ENCODE measurements at regions not wholly inside any gene's neighbourhood (a gene's known extent, or its start where the extent isn't known, plus 50 kb on each side); places are given as distances from the start of the nearest gene placed in this dataset.

DNA sequence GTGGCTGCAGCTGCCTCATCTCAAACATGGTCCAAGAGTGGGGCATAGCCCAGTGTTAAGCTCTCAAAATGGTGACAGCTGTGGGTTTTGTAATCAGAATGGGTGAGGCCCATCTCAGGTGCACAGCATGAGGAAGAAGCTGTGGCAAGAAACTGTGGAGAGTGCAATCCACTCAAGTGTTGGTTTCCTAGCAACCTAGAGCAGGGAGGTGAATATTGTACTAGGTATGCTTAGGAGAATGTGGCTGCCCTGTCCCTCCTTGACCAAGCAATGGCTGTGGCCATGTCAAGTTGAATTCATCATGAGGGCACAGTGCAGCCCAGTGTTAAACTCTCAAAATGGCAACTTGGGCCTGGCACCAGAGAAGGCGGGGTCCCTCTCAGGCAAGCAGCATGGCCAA lies 160.5 kb upstream of the KCNN2 start:
- Histone ChIP-seq H4K91ac (ENCODE audit: insufficient read depth, low read depth, low read length) (no peak overlapping the region), H4K20me1 (ENCODE audit: insufficient read depth, low read length) (no peaks in the 10 kb centered on the region), H3K4ac (ENCODE audit: low read depth, low read length) (no peak overlapping the region), H3K4me3 (ENCODE audit: insufficient read depth, low read depth, low read length) (no peak overlapping the region), H2BK20ac (ENCODE audit: low read depth, low read length) (no peak overlapping the region), H3K27me3 (ENCODE audit: control insufficient read depth, insufficient read depth, low read length) (no peaks in the 10 kb centered on the region), H3K56ac (ENCODE audit: extremely low read depth, insufficient read depth, low read length) (no peak overlapping the region), H2AK5ac (ENCODE audit: low read depth, low read length) (no peak overlapping the region), H3K14ac (replicated peaks; ENCODE audit: low read depth, low read length) (no peak overlapping the region), H2BK5ac (ENCODE audit: low read depth, low read length, poor library complexity, severe bottlenecking) (no peak overlapping the region), H3K9me3 (ENCODE audit: control insufficient read depth, insufficient read depth, low read length) (peaks cover 6% of the 10 kb centered on the region), H4K5ac (ENCODE audit: low read depth, low read length) (no peak overlapping the region), H3K27ac (ENCODE audit: insufficient read depth, low read length) (no peak overlapping the region), H2AK9ac (replicated peaks; ENCODE audit: low read depth, low read length, poor library complexity) (no peak overlapping the region), H4K8ac (ENCODE audit: low read depth in 2 of 2, low read length in 2 of 2) (no peak overlapping the region), H3K18ac (ENCODE audit: low read depth, low read length) (no peak overlapping the region), H2BK120ac (ENCODE audit: low read depth, low read length) (no peak overlapping the region), H3K4me2 (ENCODE audit: low read depth, low read length) (no peak overlapping the region), H3K36me3 (ENCODE audit: control insufficient read depth, insufficient read depth, low read length) (no peaks in the 10 kb centered on the region), H3K23ac (ENCODE audit: low read depth, low read length) (no peak overlapping the region), H3K4me1 (ENCODE audit: control insufficient read depth, insufficient read depth, low read length) (no peaks in the 10 kb centered on the region), H3K79me1 (ENCODE audit: low read depth in 1 of 2, low read length in 2 of 2) (no peaks in the 10 kb centered on the region), H3K9me1 (ENCODE audit: insufficient read depth, low read length) (no peaks in the 10 kb centered on the region), H3K9ac (ENCODE audit: low read depth, low read length) (no peak overlapping the region), H2BK15ac (ENCODE audit: low read depth, low read length) (no peak overlapping the region), H2AFZ (replicated peaks; ENCODE audit: low read length, poor library complexity) (no peak overlapping the region)
- in situ Hi-C loops (cut with MboI; ENCODE audit: low sequenced_read_pairs), result no loop called here
- BruUV-seq (replicated peaks), result no TSS peak
- DNase-seq (no peak), ATAC-seq (ENCODE audit: low read depth) (no peak)
- no CpG with 5 or more reads among the region's 1 CpG for WGBS, 2 experiments (ENCODE audit: extremely low coverage in 2 of 2, insufficient read length in 1 of 2)
- ChIA-PET POLR2A (ENCODE audit: unreplicated experiment) (no interaction called here), CTCF (interaction anchor here (1.0 kb wide), 1 partner anchor 22 kb away, joined by 3 read pairs; no protein-coding TSS in a partner anchor)
- intact Hi-C loops (cut with micrococcal nuclease), result no loop called here
- dilution Hi-C loops (cut with HindIII; ENCODE audit: low sequenced_read_pairs, unreplicated experiment), result no loop called here
- TF ChIP-seq RFX5 (IDR thresholded peaks at IDR 0.05; ENCODE audit: low read depth, low read length) (no peak), CEBPB (IDR thresholded peaks at IDR 0.05; ENCODE audit: low read depth, low read length) (no peak), POLR2A (IDR thresholded peaks at IDR 0.05; ENCODE audit: low read depth, low read length) (no peak), MAZ (IDR thresholded peaks at IDR 0.05; ENCODE audit: borderline replicate concordance, low read depth, low read length) (no peak), BHLHE40 (IDR thresholded peaks at IDR 0.05; ENCODE audit: low read depth, low read length) (no peak), CHD1 (IDR thresholded peaks at IDR 0.05; ENCODE audit: low read depth, low read length) (no peak), RAD21 (IDR thresholded peaks at IDR 0.05; ENCODE audit: low read length) (no peak), NFE2L2 (IDR thresholded peaks at IDR 0.05; ENCODE audit: low read depth, low read length) (no peak), MAFK (IDR thresholded peaks at IDR 0.05; ENCODE audit: low read depth, low read length) (no peak), FOS (IDR thresholded peaks at IDR 0.05; ENCODE audit: low read depth, low read length) (no peak), MXI1 (IDR thresholded peaks at IDR 0.05; ENCODE audit: borderline replicate concordance, low read depth, low read length) (no peak), RCOR1 (IDR thresholded peaks at IDR 0.05; ENCODE audit: insufficient replicate concordance, low read length) (no peak), SMC3 (IDR thresholded peaks at IDR 0.05; ENCODE audit: low read depth, low read length) (no peak)
- TF ChIP-seq, protein P1, sequence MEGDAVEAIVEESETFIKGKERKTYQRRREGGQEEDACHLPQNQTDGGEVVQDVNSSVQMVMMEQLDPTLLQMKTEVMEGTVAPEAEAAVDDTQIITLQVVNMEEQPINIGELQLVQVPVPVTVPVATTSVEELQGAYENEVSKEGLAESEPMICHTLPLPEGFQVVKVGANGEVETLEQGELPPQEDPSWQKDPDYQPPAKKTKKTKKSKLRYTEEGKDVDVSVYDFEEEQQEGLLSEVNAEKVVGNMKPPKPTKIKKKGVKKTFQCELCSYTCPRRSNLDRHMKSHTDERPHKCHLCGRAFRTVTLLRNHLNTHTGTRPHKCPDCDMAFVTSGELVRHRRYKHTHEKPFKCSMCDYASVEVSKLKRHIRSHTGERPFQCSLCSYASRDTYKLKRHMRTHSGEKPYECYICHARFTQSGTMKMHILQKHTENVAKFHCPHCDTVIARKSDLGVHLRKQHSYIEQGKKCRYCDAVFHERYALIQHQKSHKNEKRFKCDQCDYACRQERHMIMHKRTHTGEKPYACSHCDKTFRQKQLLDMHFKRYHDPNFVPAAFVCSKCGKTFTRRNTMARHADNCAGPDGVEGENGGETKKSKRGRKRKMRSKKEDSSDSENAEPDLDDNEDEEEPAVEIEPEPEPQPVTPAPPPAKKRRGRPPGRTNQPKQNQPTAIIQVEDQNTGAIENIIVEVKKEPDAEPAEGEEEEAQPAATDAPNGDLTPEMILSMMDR (conservative IDR thresholded peaks at IDR 0.05; ENCODE audit: low read depth, low read length), result no peak
- TF ChIP-seq, protein P2, sequence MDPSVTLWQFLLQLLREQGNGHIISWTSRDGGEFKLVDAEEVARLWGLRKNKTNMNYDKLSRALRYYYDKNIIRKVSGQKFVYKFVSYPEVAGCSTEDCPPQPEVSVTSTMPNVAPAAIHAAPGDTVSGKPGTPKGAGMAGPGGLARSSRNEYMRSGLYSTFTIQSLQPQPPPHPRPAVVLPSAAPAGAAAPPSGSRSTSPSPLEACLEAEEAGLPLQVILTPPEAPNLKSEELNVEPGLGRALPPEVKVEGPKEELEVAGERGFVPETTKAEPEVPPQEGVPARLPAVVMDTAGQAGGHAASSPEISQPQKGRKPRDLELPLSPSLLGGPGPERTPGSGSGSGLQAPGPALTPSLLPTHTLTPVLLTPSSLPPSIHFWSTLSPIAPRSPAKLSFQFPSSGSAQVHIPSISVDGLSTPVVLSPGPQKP (IDR thresholded peaks at IDR 0.05; ENCODE audit: borderline replicate concordance, low read depth, low read length), result no peak
- TF ChIP-seq, protein P3, sequence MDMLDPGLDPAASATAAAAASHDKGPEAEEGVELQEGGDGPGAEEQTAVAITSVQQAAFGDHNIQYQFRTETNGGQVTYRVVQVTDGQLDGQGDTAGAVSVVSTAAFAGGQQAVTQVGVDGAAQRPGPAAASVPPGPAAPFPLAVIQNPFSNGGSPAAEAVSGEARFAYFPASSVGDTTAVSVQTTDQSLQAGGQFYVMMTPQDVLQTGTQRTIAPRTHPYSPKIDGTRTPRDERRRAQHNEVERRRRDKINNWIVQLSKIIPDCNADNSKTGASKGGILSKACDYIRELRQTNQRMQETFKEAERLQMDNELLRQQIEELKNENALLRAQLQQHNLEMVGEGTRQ (IDR thresholded peaks at IDR 0.05; ENCODE audit: low read depth, low read length), result no peak
